ENCODE measurements at regions not wholly inside any gene's neighbourhood (a gene's known extent, or its start where the extent isn't known, plus 50 kb on each side); places are given as distances from the start of the nearest gene placed in this dataset.

DNA sequence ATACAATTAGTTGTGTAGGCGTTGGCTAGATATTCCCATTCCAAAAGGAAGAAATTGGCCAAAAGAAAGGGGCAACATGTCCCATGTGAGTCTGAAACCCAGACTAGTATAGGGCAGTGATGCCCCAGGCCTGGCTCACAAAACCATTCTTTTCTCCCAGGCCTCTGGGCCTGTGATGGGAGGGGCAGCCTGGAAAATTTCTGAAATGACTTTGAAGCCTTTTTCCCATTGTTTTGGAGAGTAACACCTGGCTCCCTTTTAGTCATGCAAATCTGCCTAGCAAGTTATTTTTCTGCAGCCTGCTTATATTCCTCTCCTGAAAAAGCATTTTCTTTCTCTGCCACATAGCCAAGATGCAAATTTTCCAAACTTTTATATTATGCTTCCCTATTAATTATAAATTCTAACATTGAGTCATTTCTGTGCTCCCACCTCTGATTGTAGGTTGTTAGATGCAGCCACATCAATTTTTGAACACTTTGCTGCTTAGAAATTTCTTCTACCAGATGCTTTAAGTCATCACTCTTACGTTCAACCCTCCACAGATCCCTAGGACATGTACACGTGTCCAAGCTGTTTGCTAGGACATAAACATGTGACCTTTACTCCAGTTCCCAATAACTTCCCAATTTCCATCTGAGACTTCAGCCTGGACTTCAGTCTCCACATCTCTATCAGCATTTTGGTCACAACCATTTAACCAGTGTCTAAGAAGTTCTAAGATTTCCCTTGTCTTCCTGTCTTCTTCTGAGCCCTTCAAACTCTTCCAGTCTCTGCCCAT, 76.1 kb upstream of the MC4R start (continued):
- no peak for TF ChIP-seq CTBP2 (IDR thresholded peaks at IDR 0.05; ENCODE audit: borderline replicate concordance, insufficient read depth, insufficient read length, low read length)

Measured in H1 (cell line).